K562 (cell line): ENCODE measurements at regions not wholly inside any gene's neighbourhood (a gene's known extent, or its start where the extent isn't known, plus 50 kb on each side); places are given as distances from the start of the nearest gene placed in this dataset.

Source experiments
- ATAC-seq: fragments of 200-7000 bp; cut with Tn5 transposase; 3 replicates; pipeline ENCODE4 v1.9.1; 2020; ENCODE audit warnings: moderate library complexity
- BruUV-seq: library from RNA; stranded (reverse); fragments of 400-500 nt; replicated peaks from 2 replicates; lab custom pipeline; 2021; lab: Mats Ljungman, UMichigan
- CTCF ChIA-PET: fragments of 300-600 bp; formaldehyde crosslinking; extraction: SDS; loops from one replicate; lab custom pipeline; 2021; ENCODE audit warnings: low intra/inter-chr PET ratio; lab: Yijun Ruan, JAX
- POLR2A ChIA-PET: fragments of 300-600, 350-650 bp; sonication (Branson Sonifier 250); formaldehyde crosslinking; extraction: SDS; loops from one replicate; lab custom pipeline; 2021; ENCODE audit warnings: antibody characterized with exemption, inconsistent platforms; lab: Yijun Ruan, JAX
- DNase-seq, 4 experiments: peaks; one replicate each; pipeline versions ENCODE4 v3.0.0 to v3.0.0-alpha.2; 2011 to 2018; ENCODE audit warnings: low spot score in 3 of 4, mixed read lengths in 3 of 4; ENCODE audit errors: extremely low read depth in 1 of 4
- FAIRE-seq: peaks from 2 replicates; lab custom pipeline; 2011; peaks lifted over from hg19 to GRCh38; lab: Jason Lieb, UNC
- H2AFZ ChIP-seq: 2 replicates; pipeline ENCODE4 v1.6.0; 2011; ENCODE audit warnings: low read depth, low read length, control low read depth, inconsistent platforms
- H3K27ac ChIP-seq: fragments of 200-600 bp; 3 replicates; pipeline ENCODE4 v1.8.0; 2011; ENCODE audit warnings: low read depth, mild to moderate bottlenecking, control low read depth, inconsistent platforms, low read length, moderate library complexity, mixed read lengths; ENCODE audit errors: extremely low read depth
- H3K27me3 ChIP-seq, 2 experiments: fragments of 300-600 bp in 1 of 2; 2 replicates in 1 of 2; 3 replicates in 1 of 2; pipeline versions ENCODE4 v1.6.0 to v1.8.0; 2011; ENCODE audit warnings: inconsistent platforms in 2 of 2, low read length in 2 of 2, mild to moderate bottlenecking in 1 of 2, mixed read lengths in 1 of 2, moderate library complexity in 1 of 2; ENCODE audit not compliant: control insufficient read depth in 2 of 2, insufficient read depth in 2 of 2
- H3K36me3 ChIP-seq: fragments of 300-600 bp; 3 replicates; pipeline ENCODE4 v1.8.0; 2011; ENCODE audit warnings: mild to moderate bottlenecking, low read length, inconsistent platforms; ENCODE audit not compliant: control insufficient read depth, insufficient read depth
- H3K4me1 ChIP-seq, 2 experiments: fragments of 200-600 bp in 1 of 2; replicated peaks in 1 of 2; 2 replicates in 1 of 2; 3 replicates in 1 of 2; pipeline versions ENCODE4 v1.5.1 to v1.8.0; 2011; ENCODE audit warnings: inconsistent platforms in 2 of 2, low read length in 2 of 2, mild to moderate bottlenecking in 1 of 2, mixed read lengths in 1 of 2, moderate library complexity in 1 of 2; ENCODE audit not compliant: control insufficient read depth in 2 of 2, insufficient read depth in 2 of 2
- H3K4me2 ChIP-seq: 2 replicates; pipeline ENCODE4 v1.6.1; 2011; ENCODE audit warnings: low read length, control low read depth, inconsistent platforms, mixed read lengths; ENCODE audit not compliant: insufficient read depth
- H3K4me3 ChIP-seq: fragments of 200-600 bp; sonication (generic), shearing (Covaris generic); 2 replicates; pipeline ENCODE4 v1.5.1; 2016; ENCODE audit warnings: control low read depth, inconsistent platforms
- H3K79me2 ChIP-seq: fragments of 200-600 bp; 3 replicates; pipeline ENCODE4 v1.8.0; 2011; ENCODE audit warnings: low read length, inconsistent platforms; ENCODE audit not compliant: control insufficient read depth, insufficient read depth
- H3K9ac ChIP-seq, 2 experiments: 2 replicates each; pipeline versions ENCODE4 v1.6.0 to v1.6.1; 2011; ENCODE audit warnings: low read depth in 2 of 2, low read length in 2 of 2, control low read depth in 1 of 2, inconsistent platforms in 1 of 2, mild to moderate bottlenecking in 1 of 2, mixed read lengths in 1 of 2; ENCODE audit not compliant: insufficient read depth in 1 of 2
- H3K9me1 ChIP-seq: one replicate; pipeline ENCODE4 v1.6.0; 2011; ENCODE audit warnings: inconsistent platforms, mild to moderate bottlenecking, low read length, moderate library complexity; ENCODE audit not compliant: control insufficient read depth, insufficient read depth
- H3K9me3 ChIP-seq: replicated peaks from 2 replicates; pipeline ENCODE4 v1.5.1; 2011; ENCODE audit warnings: low read depth, low read length, inconsistent platforms; ENCODE audit not compliant: control insufficient read depth, insufficient read depth
- H4K20me1 ChIP-seq: replicated peaks from 2 replicates; pipeline ENCODE4 v1.6.1; 2011; ENCODE audit warnings: low read length, inconsistent platforms, mixed read lengths; ENCODE audit not compliant: control insufficient read depth, insufficient read depth
- CHD7 ChIP-seq: fragments of 200-600 bp; sonication (generic); IDR thresholded peaks from one replicate; pipeline ENCODE4 v1.6.1; 2012; ENCODE audit warnings: mild to moderate bottlenecking, low read depth, low read length, inconsistent platforms
- E2F4 ChIP-seq: sonication (generic); formaldehyde crosslinking; IDR thresholded peaks from 2 replicates; pipeline ENCODE4 v1.8.0; 2022; ENCODE audit warnings: mild to moderate bottlenecking, low read depth, missing genetic modification reagents
- POLR2AphosphoS2 ChIP-seq: IDR thresholded peaks from 2 replicates; pipeline ENCODE4 v1.6.1; 2012; ENCODE audit warnings: low read length, improper control_type of control experiment
- WGBS: fragments of 100-300 bp; shearing (Covaris generic); methylation state at CpG from one replicate; pipeline ENCODE4 v1.1.6; 2016; ENCODE audit warnings: low coverage, mixed read lengths; ENCODE audit not compliant: insufficient coverage; ENCODE audit errors: missing lambda C conversion rate; 5-methylcytosine and 5-hydroxymethylcytosine counted together
- in situ Hi-C: fragments of 300-500 bp; cut with MboI; formaldehyde crosslinking; loops from 4 replicates; pipeline ENCODE4 v1.15.0; 2018; ENCODE audit warnings: inconsistent platforms, mixed read lengths
- intact Hi-C: fragments of 100-400 bp; cut with micrococcal nuclease; formaldehyde crosslinking; loops from 2 replicates; pipeline ENCODE4 v1.14.2; 2022

- POLR2A ChIA-PET: interaction anchor here (0.6 kb wide), 2 partner anchors 590 to 846 kb away, joined by 3 to 4 read pairs; no protein-coding TSS in a partner anchor
- no peak overlapping the region for H3K4me2 ChIP-seq
- ATAC-seq (no peak), FAIRE-seq (no peak), DNase-seq (no peak)
- intact Hi-C loops (no loop called here), in situ Hi-C loops (no loop called here)
- H3K27ac ChIP-seq: no peak overlapping the region
- H2AFZ ChIP-seq: no peak overlapping the region
- H3K9me1 ChIP-seq: no peaks in the 10 kb centered on the region
- H3K9ac ChIP-seq: no peak overlapping the region
- H3K4me1 ChIP-seq: no peaks in the 10 kb centered on the region
- H4K20me1 ChIP-seq: no peaks in the 10 kb centered on the region
- H3K36me3 ChIP-seq: no peaks in the 10 kb centered on the region
- no peak overlapping the region for H3K4me3 ChIP-seq
- no peaks in the 10 kb centered on the region for H3K79me2 ChIP-seq
- TF ChIP-seq POLR2AphosphoS2: no peak
- no peaks in the 10 kb centered on the region for H3K9me3 ChIP-seq
- WGBS: 0% methylated on average over 7 of the region's 7 CpGs
- CTCF ChIA-PET: no interaction called here
- BruUV-seq: no TSS peak
- peaks cover 0 to 16% of the 10 kb centered on the region in 2 experiments; a peak in 2 of 5 replicates for H3K27me3 ChIP-seq
Measured at GRCh38 chr10:130570074-130570473, 433.9 kb downstream of the GLRX3 start.

- ChIA-PET CTCF (no interaction called here), POLR2A (no interaction called here)
- Histone ChIP-seq H3K9ac (no peak overlapping the region), H2AFZ (no peak overlapping the region), H4K20me1 (no peaks in the 10 kb centered on the region), H3K9me1 (no peaks in the 10 kb centered on the region), H3K4me3 (no peak overlapping the region), H3K36me3 (no peaks in the 10 kb centered on the region), H3K9me3 (no peaks in the 10 kb centered on the region), H3K27me3 (peaks cover 0 to 14% of the 10 kb centered on the region in 2 experiments; a peak in 2 of 5 replicates), H3K4me1 (no peaks in the 10 kb centered on the region), H3K79me2 (no peaks in the 10 kb centered on the region), H3K27ac (no peak overlapping the region), H3K4me2 (no peak overlapping the region)
- WGBS: 0% methylated on average over 8 of the region's 9 CpGs
- FAIRE-seq (no peak), DNase-seq (no peak), ATAC-seq (no peak)
- intact Hi-C loops: no loop called here
- BruUV-seq: no TSS peak
- in situ Hi-C loops: no loop called here
- TF ChIP-seq CHD7 (no peak), E2F4 (CRISPR knock-in tag) (no peak)
Measured at GRCh38 chr10:130571674-130572073, 435.5 kb downstream of the GLRX3 start.
